22Rv1 (cell line): ENCODE measurements at regions not wholly inside any gene's neighbourhood (a gene's known extent, or its start where the extent isn't known, plus 50 kb on each side); places are given as distances from the start of the nearest gene placed in this dataset.

Source experiments
- CTCF ChIP-seq: fragments of 450-650 bp; IDR thresholded peaks from 2 replicates; pipeline ENCODE4 v1.5.1; 2017; ENCODE audit warnings: mild to moderate bottlenecking
- ZFX ChIP-seq: fragments of 450-650 bp; IDR thresholded peaks from 2 replicates; pipeline ENCODE4 v1.6.1; 2017; ENCODE audit warnings: antibody characterized with exemption, borderline replicate concordance

DNA sequence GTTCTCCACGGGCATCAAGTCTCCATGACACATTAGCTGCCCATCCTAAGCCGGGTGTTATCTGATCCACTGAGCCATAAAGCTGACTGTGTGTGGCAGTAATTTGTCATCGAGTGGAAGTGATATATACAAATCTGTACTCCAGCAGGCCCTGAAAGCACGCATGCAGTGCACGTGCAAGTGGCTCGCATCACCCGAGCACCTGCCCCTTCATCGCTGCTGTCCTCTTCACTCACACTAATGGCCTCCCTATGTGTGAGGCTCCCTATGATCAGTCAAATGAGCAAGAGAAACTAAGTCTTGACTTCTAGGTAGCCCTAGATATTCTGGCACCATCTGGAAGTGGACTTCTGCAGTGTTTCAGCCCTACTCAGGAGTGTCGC lies 248.6 kb downstream of the MATN1 start:
- TF ChIP-seq CTCF (no peak), ZFX (no peak)
